ENCODE measurements at regions not wholly inside any gene's neighbourhood (a gene's known extent, or its start where the extent isn't known, plus 50 kb on each side); places are given as distances from the start of the nearest gene placed in this dataset.

DNA sequence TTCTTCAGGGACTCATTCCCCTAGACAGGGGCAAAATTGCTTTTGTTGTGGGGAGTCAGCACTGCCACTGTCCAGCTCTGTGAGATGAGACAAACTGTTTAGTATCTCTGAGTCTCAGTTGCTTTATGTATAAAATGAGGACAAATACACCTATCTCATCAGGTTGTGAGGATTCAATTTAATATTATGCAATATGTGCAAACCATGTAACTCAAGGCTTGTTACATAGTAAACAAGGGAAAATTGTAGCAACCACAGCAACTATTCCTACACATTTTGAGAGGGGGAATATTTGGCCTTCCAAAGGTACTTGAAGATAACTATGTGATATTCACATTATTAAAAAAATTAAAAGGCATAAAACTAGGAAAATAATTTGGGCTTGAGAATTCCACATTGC is 411.9 kb upstream of the SLC30A5 start:
- Histone ChIP-seq H4K20me1 (ENCODE audit: insufficient read depth) (no peaks in the 10 kb centered on the region), H3K9me3 (ENCODE audit: control insufficient read depth in 1 of 2, insufficient read depth in 1 of 2, low read depth in 1 of 2, low read length in 2 of 2) (no peaks in the 10 kb centered on the region), H3K79me2 (ENCODE audit: insufficient read depth, low read length) (no peaks in the 10 kb centered on the region), H3K9me2 (ENCODE audit: insufficient read depth) (no peaks in the 10 kb centered on the region), H3K4me1 (ENCODE audit: control insufficient read depth in 1 of 2, insufficient read depth in 2 of 2, low read length in 2 of 2) (peaks cover 5 to 23% of the 10 kb centered on the region in 2 experiments; a peak in 3 of 4 replicates), H3K36me3 (ENCODE audit: control insufficient read depth in 1 of 2, insufficient read depth in 2 of 2, low read length in 2 of 2) (no peaks in the 10 kb centered on the region), H3K4me3 (replicated peaks in 1 of 2; ENCODE audit: low read depth in 1 of 2, low read length in 2 of 2) (no peak overlapping the region), H2AFZ (ENCODE audit: low read depth, low read length, poor library complexity, severe bottlenecking) (no peak overlapping the region), H3K27me3 (ENCODE audit: insufficient read depth, low read length) (no peaks in the 10 kb centered on the region), H3K4me2 (ENCODE audit: low read length) (no peak overlapping the region), H3K27ac (ENCODE audit: low read depth, low read length) (no peak overlapping the region), H3K9ac (ENCODE audit: low read length) (no peak overlapping the region)
- TF ChIP-seq, protein P1, sequence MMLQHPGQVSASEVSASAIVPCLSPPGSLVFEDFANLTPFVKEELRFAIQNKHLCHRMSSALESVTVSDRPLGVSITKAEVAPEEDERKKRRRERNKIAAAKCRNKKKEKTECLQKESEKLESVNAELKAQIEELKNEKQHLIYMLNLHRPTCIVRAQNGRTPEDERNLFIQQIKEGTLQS (IDR thresholded peaks at IDR 0.05): no peak
- TF ChIP-seq ZBTB33 (IDR thresholded peaks at IDR 0.05; ENCODE audit: extremely low read depth, insufficient replicate concordance, low read length) (no peak), SIN3A (IDR thresholded peaks at IDR 0.05; ENCODE audit: low read depth) (no peak), CBX3 (IDR thresholded peaks at IDR 0.05; ENCODE audit: low read depth) (no peak), EGR1 (IDR thresholded peaks at IDR 0.05; ENCODE audit: low read depth) (no peak)
- RAD21 ChIA-PET (ENCODE audit: low non-redundant PET in 1 of 2, low total read pairs in 2 of 2, uncharacterized antibody in 2 of 2, unreplicated experiment in 2 of 2): no interaction called here
- DNase-seq (ENCODE audit: low read depth, low spot score) (no peak), ATAC-seq (no peak)
- CTCF ChIA-PET: no interaction called here
- intact Hi-C loops (cut with micrococcal nuclease): loop anchor here (10.0 kb wide), 1 partner anchor 283 kb away; no protein-coding TSS in a partner anchor
- POLR2A ChIA-PET: no interaction called here
- BruUV-seq (replicated peaks): no TSS peak

DNA sequence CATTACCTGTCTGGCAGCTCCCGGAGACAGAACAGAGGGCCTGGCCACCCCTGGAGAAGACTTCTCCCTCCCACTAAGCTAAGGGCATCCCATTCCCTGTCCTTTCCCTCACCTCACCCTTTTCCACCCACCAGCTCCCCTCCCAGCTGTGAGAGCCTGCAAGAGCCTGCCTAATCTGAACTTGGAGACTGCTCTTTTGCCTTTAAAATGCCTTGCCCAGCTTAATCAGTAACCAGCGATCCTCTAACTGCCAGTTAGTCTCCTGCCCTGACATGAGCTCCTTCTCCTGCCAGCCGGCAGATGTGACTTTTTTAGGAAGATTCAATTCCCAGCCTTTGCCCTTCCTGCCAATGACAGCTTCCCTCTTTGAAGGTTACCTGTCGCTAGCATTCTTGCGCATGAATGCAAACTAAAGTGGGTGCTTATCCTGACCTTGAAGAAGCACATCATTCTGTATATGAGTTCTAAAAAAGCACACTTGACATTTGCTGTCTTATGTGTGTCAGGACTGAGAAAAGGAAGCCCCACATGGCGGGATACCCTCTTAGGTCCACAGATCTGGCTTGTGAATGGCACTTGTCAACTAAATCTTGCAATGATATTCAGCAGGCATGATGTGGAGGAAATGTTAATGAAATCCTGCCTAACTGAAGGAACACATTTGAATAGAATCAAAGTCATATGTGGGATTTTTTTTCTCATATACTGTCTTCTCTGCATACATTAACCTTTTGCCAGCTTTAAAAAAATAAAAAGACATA is 411.2 kb upstream of the SLC30A5 start:
- no peak overlapping the region for H3K9ac ChIP-seq (ENCODE audit: low read length)
- no TSS peak for BruUV-seq (replicated peaks)
- ATAC-seq (no peak), DNase-seq (ENCODE audit: low read depth, low spot score) (no peak)
- H3K4me2 ChIP-seq (ENCODE audit: low read length): peak overlapping the region; percentile 47; the same call in 1 of the 2 replicates
- RAD21 ChIA-PET (ENCODE audit: low non-redundant PET in 1 of 2, low total read pairs in 2 of 2, uncharacterized antibody in 2 of 2, unreplicated experiment in 2 of 2): no interaction called here
- H3K27ac ChIP-seq (ENCODE audit: low read depth, low read length): no peak overlapping the region
- H3K4me3 ChIP-seq (replicated peaks in 1 of 2; ENCODE audit: low read depth in 1 of 2, low read length in 2 of 2): no peak overlapping the region
- no peaks in the 10 kb centered on the region for H3K36me3 ChIP-seq (ENCODE audit: control insufficient read depth in 1 of 2, insufficient read depth in 2 of 2, low read length in 2 of 2)
- H3K79me2 ChIP-seq (ENCODE audit: insufficient read depth, low read length): no peaks in the 10 kb centered on the region
- no peaks in the 10 kb centered on the region for H4K20me1 ChIP-seq (ENCODE audit: insufficient read depth)
- no peak overlapping the region for H2AFZ ChIP-seq (ENCODE audit: low read depth, low read length, poor library complexity, severe bottlenecking)
- TF ChIP-seq POLR2AphosphoS5 (IDR thresholded peaks at IDR 0.05; ENCODE audit: low read depth, low read length) (no peak), ZNF274 (IDR thresholded peaks at IDR 0.05; ENCODE audit: low read depth, low read length) (no peak), CBX3 (IDR thresholded peaks at IDR 0.05; ENCODE audit: low read depth) (no peak), YY1 (IDR thresholded peaks at IDR 0.05; ENCODE audit: extremely low read depth, insufficient replicate concordance, low read depth, low read length) (no peak), MAX (IDR thresholded peaks at IDR 0.05) (no peak), SRF (IDR thresholded peaks at IDR 0.05; ENCODE audit: low read depth) (no peak), CEBPB (IDR thresholded peaks at IDR 0.05; ENCODE audit: low read depth) (no peak), ZFX (IDR thresholded peaks at IDR 0.05) (no peak), REST (IDR thresholded peaks at IDR 0.05; ENCODE audit: low read depth) (no peak), SP1 (IDR thresholded peaks at IDR 0.05; ENCODE audit: low read depth) (no peak)
- peaks cover 5 to 23% of the 10 kb centered on the region in 2 experiments; a peak in 3 of 4 replicates for H3K4me1 ChIP-seq (ENCODE audit: control insufficient read depth in 1 of 2, insufficient read depth in 2 of 2, low read length in 2 of 2)
- POLR2A ChIA-PET: no interaction called here
- no peaks in the 10 kb centered on the region for H3K27me3 ChIP-seq (ENCODE audit: insufficient read depth, low read length)
- no peaks in the 10 kb centered on the region for H3K9me2 ChIP-seq (ENCODE audit: insufficient read depth)
- CTCF ChIA-PET: no interaction called here
- no peaks in the 10 kb centered on the region for H3K9me3 ChIP-seq (ENCODE audit: control insufficient read depth in 1 of 2, insufficient read depth in 1 of 2, low read depth in 1 of 2, low read length in 2 of 2)
- intact Hi-C loops (cut with micrococcal nuclease): loop anchor here (10.0 kb wide), 1 partner anchor 282 kb away; no protein-coding TSS in a partner anchor

All from HCT116 (cell line).